Gastroesophageal sphincter (tissue), 3 donors: ENCODE measurements at regions not wholly inside any gene's neighbourhood (a gene's known extent, or its start where the extent isn't known, plus 50 kb on each side); places are given as distances from the start of the nearest gene placed in this dataset.

ENCODE experiments used
- CTCF ChIP-seq, 4 experiments: fragments of 200-600 bp in 2 of 4; fragments of 450-650 bp in 2 of 4; sonication (generic) in 1 of 4; IDR thresholded peaks; one replicate each; pipeline ENCODE4 v1.5.1; 2017 to 2019; ENCODE audit warnings: antibody characterized with exemption in 4 of 4, mild to moderate bottlenecking in 2 of 4, moderate library complexity in 2 of 4
- POLR2A ChIP-seq, 2 donors: fragments of 450-650 bp; IDR thresholded peaks; one replicate each; pipeline ENCODE4 v1.6.1; 2017; ENCODE audit warnings: antibody characterized with exemption in 2 of 2, mild to moderate bottlenecking in 2 of 2, moderate library complexity in 1 of 2
- POLR2AphosphoS5 ChIP-seq: sonication (generic); formaldehyde crosslinking; IDR thresholded peaks from one replicate; pipeline ENCODE4 v1.6.1; 2017; ENCODE audit warnings: antibody characterized with exemption

- TF ChIP-seq POLR2A (IDR thresholded peaks at IDR 0.05) (no peak), CTCF (IDR thresholded peaks at IDR 0.05) (no peak), POLR2AphosphoS5 (no peak)
These were observed 134.4 kb downstream of the ENC1 start for GRCh38 chr5:74506119-74506518.
